Muscle of leg (tissue), 3 donors: ENCODE measurements at regions not wholly inside any gene's neighbourhood (a gene's known extent, or its start where the extent isn't known, plus 50 kb on each side); places are given as distances from the start of the nearest gene placed in this dataset.

Experiments
- DNase-seq: peaks from one replicate; pipeline ENCODE4 v3.0.0; 2013
- H3K27ac ChIP-seq: one replicate; pipeline ENCODE4 v1.5.1; 2013; ENCODE audit warnings: mild to moderate bottlenecking, low read length, control low read depth
- H3K27me3 ChIP-seq: one replicate; pipeline ENCODE4 v1.6.1; 2013; ENCODE audit warnings: low read length; ENCODE audit not compliant: control insufficient read depth, insufficient read depth
- H3K36me3 ChIP-seq: one replicate; pipeline ENCODE4 v1.6.1; 2013; ENCODE audit warnings: low read length; ENCODE audit not compliant: control insufficient read depth, insufficient read depth
- H3K4me1 ChIP-seq: one replicate; pipeline ENCODE4 v1.6.1; 2013; ENCODE audit warnings: low read length; ENCODE audit not compliant: control insufficient read depth, insufficient read depth
- H3K4me3 ChIP-seq: one replicate; pipeline ENCODE4 v1.5.1; 2013; ENCODE audit warnings: low read length, control low read depth
- H3K9me3 ChIP-seq: replicated peaks from 2 replicates; pipeline ENCODE4 v1.6.1; 2013; ENCODE audit warnings: low read depth, low read length; ENCODE audit not compliant: control insufficient read depth
- WGBS: methylation state at CpG from one replicate; pipeline ENCODE4 v1.1.5; 2013; ENCODE audit warnings: missing lambda C conversion rate; ENCODE audit not compliant: insufficient coverage; 5-methylcytosine and 5-hydroxymethylcytosine counted together

DNA sequence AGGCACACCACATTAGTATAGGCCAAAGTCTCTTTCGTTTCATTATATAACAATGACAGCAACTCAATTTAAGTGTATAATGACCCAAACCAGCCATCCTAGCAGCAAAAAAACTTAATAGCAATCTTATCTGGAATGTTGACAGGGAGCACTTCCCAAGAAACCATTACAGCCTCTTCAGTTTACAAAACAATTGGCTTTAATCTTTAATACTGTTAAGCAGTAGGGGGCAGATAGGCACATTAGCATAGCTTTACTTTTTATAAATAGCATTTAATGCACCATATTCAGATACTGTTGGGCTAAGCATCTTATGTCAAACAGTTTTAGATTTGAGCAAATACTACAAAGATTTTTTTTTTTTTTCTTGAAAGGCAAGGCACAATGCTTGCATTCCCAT lies 193.3 kb upstream of the MAP3K7 start:
- Histone ChIP-seq H3K4me1 (no peaks in the 10 kb centered on the region), H3K27ac (no peak overlapping the region), H3K27me3 (no peaks in the 10 kb centered on the region), H3K9me3 (no peaks in the 10 kb centered on the region), H3K36me3 (no peaks in the 10 kb centered on the region), H3K4me3 (no peak overlapping the region)
- DNase-seq: no peak
- no CpG with 5 or more reads among the region's 1 CpG for WGBS

DNA sequence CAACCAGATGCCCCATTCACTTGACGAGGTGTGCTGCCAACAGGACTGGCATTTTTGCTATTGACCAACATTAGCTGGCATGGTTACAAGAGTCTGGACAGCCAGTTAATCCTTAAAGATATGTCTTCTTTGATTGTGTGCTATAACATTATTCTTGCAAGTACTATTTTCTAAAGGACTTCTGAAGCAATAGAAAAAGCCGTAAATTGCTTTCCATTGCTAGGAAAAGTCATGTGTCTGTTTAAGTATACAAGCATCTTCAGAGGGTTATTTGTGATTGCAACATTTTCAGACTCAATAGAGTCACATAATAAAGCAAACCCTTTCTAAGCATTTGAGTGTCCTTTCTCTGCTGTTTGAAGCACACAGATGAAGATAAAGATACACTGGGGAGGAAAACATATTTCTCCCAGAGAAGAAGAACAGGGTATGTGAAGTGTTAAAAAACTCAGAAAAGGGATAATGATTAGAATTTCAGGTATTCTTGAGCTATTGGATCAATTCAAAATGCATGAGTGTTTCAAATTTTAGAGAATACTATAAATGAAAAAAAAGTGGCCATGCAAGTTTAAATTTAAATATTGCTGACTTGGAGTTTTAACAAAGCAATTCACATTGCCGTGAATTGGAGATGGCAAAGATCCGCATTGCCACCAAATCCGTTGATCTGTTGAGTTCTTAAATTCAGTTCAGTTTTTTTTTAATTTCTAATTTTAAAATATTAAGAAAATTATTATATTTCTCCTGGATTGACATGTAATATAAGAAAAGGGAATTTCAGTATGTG lies 191.7 kb upstream of the MAP3K7 start:
- H3K9me3 ChIP-seq: no peaks in the 10 kb centered on the region
- H3K27me3 ChIP-seq: no peaks in the 10 kb centered on the region
- no peaks in the 10 kb centered on the region for H3K36me3 ChIP-seq
- H3K4me1 ChIP-seq: no peaks in the 10 kb centered on the region
- WGBS: no CpG with 5 or more reads among the region's 5 CpGs
- no peak overlapping the region for H3K4me3 ChIP-seq
- no peak overlapping the region for H3K27ac ChIP-seq
- DNase-seq: no peak

GRCh38 chr6:90770778-90771177 lies 183.9 kb upstream of the MAP3K7 start:
- Histone ChIP-seq H3K4me3 (no peak overlapping the region), H3K4me1 (no peaks in the 10 kb centered on the region), H3K27me3 (no peaks in the 10 kb centered on the region), H3K36me3 (no peaks in the 10 kb centered on the region), H3K27ac (no peak overlapping the region), H3K9me3 (no peaks in the 10 kb centered on the region)
- DNase-seq: no peak

DNA sequence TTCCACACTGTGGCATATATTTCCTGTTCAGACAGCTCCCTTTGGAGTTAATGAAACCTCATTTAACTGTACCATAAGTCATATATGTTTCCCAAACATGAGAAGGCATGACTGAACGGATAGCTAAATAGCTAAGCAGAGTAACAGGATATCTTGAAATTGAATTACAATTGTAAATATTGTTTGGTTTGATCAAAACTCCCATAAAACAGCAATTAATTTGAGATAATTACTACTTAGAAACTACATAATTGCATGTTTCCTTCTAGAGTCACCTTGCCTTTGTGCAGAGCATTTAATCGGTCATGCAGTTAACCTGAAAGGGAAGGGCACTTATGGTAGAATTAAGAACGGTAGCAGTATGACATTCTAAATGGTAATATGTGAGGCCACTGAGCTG lies 179.0 kb upstream of the MAP3K7 start:
- H3K4me1 ChIP-seq: no peaks in the 10 kb centered on the region
- H3K36me3 ChIP-seq: no peaks in the 10 kb centered on the region
- WGBS: 67% methylated on average over 1 of the region's 3 CpGs
- H3K27me3 ChIP-seq: no peaks in the 10 kb centered on the region
- no peak overlapping the region for H3K4me3 ChIP-seq
- DNase-seq: no peak
- no peaks in the 10 kb centered on the region for H3K9me3 ChIP-seq
- H3K27ac ChIP-seq: no peak overlapping the region

- no peak for DNase-seq
- H3K4me1 ChIP-seq: no peaks in the 10 kb centered on the region
- no CpG with 5 or more reads among the region's 2 CpGs for WGBS
- H3K36me3 ChIP-seq: no peaks in the 10 kb centered on the region
- H3K4me3 ChIP-seq: no peak overlapping the region
- H3K27me3 ChIP-seq: no peaks in the 10 kb centered on the region
- no peaks in the 10 kb centered on the region for H3K9me3 ChIP-seq
- no peak overlapping the region for H3K27ac ChIP-seq
Observed at GRCh38 chr6:90765491-90765890, 178.6 kb upstream of the MAP3K7 start.

GRCh38 chr6:90764001-90764400 lies 177.1 kb upstream of the MAP3K7 start:
- Histone ChIP-seq H3K4me1 (no peaks in the 10 kb centered on the region), H3K36me3 (no peaks in the 10 kb centered on the region), H3K9me3 (no peaks in the 10 kb centered on the region), H3K4me3 (no peak overlapping the region), H3K27ac (no peak overlapping the region), H3K27me3 (no peaks in the 10 kb centered on the region)
- no peak for DNase-seq
- WGBS: 71% methylated on average over 1 of the region's 3 CpGs

DNA sequence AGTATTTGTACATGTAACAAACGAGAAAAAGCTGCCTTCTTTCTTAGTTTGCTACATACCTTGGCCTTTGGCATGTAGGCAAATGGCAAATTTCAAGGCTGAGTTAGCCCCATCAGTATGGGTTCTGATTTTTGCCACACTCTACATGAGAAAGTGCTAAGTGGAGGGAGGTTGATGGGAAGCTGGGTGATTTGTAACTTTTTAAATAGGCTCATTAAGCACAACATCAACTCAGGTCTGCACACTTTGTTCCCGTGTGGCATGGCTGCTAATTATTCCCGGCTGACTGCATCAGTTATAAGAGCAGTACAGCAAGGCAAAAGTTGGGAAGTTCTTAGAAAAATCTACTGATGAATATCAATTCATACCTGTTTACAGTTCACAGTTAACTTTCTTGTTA lies 172.8 kb upstream of the MAP3K7 start:
- Histone ChIP-seq H3K27ac (no peak overlapping the region), H3K4me3 (no peak overlapping the region), H3K4me1 (no peaks in the 10 kb centered on the region), H3K36me3 (no peaks in the 10 kb centered on the region), H3K27me3 (no peaks in the 10 kb centered on the region), H3K9me3 (no peaks in the 10 kb centered on the region)
- no peak for DNase-seq
- WGBS: no CpG with 5 or more reads among the region's 3 CpGs

- Histone ChIP-seq H3K4me1 (no peaks in the 10 kb centered on the region), H3K9me3 (no peaks in the 10 kb centered on the region), H3K27ac (no peak overlapping the region), H3K4me3 (no peak overlapping the region), H3K27me3 (no peaks in the 10 kb centered on the region), H3K36me3 (no peaks in the 10 kb centered on the region)
- WGBS: 100% methylated on average over 1 of the region's 3 CpGs
- DNase-seq: no peak
Observed at GRCh38 chr6:90758741-90759140, 171.9 kb upstream of the MAP3K7 start.

DNA sequence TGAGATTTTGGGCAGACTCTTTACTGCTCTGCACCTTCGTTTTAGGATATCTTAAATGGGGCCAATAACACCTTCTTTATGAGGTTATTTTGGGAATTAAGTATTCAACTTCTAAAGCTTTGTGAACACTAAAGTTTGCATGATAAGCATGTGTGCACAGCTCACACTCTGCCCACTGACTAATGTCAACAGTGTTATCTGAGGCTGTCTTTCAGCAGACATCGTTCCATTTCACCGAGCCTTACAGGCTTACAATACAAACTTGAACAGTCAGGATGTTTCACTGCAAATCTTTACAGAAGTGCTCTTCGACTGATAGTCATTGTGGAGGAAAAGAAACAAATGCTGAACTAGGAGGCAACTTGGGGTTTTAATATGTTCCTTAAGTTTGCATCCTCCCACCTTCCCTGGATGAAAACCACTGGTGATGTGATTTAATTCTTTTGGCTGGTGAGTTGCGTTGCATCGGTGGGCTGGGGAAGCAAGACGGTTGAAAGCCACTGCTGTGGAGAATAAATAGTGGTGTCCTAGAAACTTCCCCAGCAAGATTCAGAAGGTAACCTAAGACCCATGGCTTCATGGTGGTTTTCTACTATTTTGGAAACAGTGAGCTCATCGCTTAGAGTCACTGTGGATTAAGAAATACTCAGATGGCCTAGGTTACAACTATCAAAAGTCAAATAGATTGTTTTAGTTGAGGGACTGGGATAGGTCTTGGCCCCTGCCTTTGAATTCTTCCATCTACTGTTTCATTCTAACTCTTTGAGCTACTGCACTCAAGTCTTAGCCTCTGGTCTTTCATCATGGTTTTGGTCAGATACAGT lies 167.2 kb upstream of the MAP3K7 start:
- H3K36me3 ChIP-seq: no peaks in the 10 kb centered on the region
- no peaks in the 10 kb centered on the region for H3K4me1 ChIP-seq
- peak; percentile 50 for DNase-seq
- H3K4me3 ChIP-seq: no peak overlapping the region
- no peaks in the 10 kb centered on the region for H3K27me3 ChIP-seq
- no peak overlapping the region for H3K27ac ChIP-seq
- 26% methylated on average over 3 of the region's 8 CpGs for WGBS
- H3K9me3 ChIP-seq: no peaks in the 10 kb centered on the region

GRCh38 chr6:90739802-90740201 lies 152.9 kb upstream of the MAP3K7 start:
- 52% methylated on average over 2 of the region's 4 CpGs for WGBS
- DNase-seq: no peak
- no peaks in the 10 kb centered on the region for H3K9me3 ChIP-seq
- no peaks in the 10 kb centered on the region for H3K4me1 ChIP-seq
- H3K27ac ChIP-seq: no peak overlapping the region
- no peak overlapping the region for H3K4me3 ChIP-seq
- no peaks in the 10 kb centered on the region for H3K27me3 ChIP-seq
- H3K36me3 ChIP-seq: no peaks in the 10 kb centered on the region
